HG03457 (cell line): ENCODE measurements at regions not wholly inside any gene's neighbourhood (a gene's known extent, or its start where the extent isn't known, plus 50 kb on each side); places are given as distances from the start of the nearest gene placed in this dataset.
"Not testable (repeated sequence)": the region's sequence is repeated elsewhere in the genome, so short reads cannot be mapped to it uniquely, and the experiment has no call there.

Experiments used
- ATAC-seq: cut with Tn5 transposase; IDR thresholded peaks from one replicate; pipeline ENCODE4 v1.9.1; 2021; ENCODE audit warnings: moderate number of reproducible peaks; ENCODE audit not compliant: unreplicated experiment

DNA sequence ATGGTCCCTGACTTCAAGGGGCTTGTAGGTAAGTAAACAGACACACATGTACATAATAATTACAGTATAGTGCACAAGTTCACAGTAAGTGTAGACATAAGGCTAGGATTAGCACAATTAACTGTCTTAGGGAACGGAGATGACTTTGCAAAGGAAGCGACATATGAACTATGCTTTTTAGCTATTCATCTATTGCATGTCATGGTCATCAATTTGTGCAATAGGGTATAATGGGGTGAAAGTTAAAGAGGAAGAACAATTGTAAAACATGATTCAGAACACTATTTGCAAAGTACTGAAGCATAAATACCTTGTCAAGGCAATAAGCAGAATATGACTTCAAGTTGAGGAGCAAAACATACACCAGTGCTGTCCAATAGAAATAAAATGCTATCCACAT is 112.3 kb upstream of the SLC8A1 start:
- ATAC-seq, result no peak

DNA sequence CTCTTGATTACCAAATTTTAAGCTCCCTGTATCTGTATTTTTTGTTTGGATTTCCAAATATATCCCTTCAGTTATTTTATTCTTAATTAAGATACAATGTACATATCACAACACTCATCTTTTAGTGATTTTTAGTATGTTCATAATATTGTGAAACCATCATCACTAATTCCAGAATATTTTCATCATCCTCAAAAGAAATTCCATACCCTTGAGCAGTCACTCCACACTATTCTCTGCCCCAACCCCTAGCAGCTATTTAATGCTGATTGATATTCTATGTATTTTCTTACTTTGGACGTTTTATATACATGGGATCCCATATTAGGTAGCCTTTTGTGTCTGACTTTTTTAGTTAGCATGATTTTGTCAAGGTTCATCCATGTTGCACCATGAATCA is 127.4 kb upstream of the SLC8A1 start:
- ATAC-seq, result no peak

GRCh38 chr2:40584432-40584831 is 132.5 kb upstream of the SLC8A1 start:
- ATAC-seq, result no peak

GRCh38 chr2:40591774-40592173 is 139.9 kb upstream of the SLC8A1 start:
- ATAC-seq, result no peak

GRCh38 chr2:40592218-40592617 is 140.3 kb upstream of the SLC8A1 start:
- no peak for ATAC-seq

GRCh38 chr2:40606862-40607261 is 155.0 kb upstream of the SLC8A1 start:
- ATAC-seq, result no peak

DNA sequence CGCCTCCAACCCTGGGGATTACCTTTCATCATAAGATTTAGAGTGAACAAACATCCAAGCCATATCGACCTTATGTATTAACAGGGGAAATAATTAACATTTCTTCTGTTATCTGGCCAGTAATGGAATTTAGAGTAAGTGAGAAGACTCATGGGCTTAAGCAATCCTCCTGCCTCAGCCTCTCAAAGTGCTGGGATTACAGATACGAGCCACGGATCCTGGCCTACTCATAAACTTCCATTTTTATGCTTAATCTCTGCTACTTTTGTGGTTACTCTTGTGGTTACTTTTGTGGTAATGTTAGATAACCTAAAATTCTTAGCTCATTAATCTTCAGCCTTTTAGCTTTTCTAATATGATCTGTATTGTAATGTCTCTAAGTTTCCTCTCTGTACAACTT is 159.3 kb upstream of the SLC8A1 start:
- no peak for ATAC-seq

GRCh38 chr2:40625849-40626248 is 174.0 kb upstream of the SLC8A1 start:
- no peak for ATAC-seq

- no peak for ATAC-seq
Measured at GRCh38 chr2:40628556-40628955, 176.7 kb upstream of the SLC8A1 start.

GRCh38 chr2:40629768-40630434 is 178.0 kb upstream of the SLC8A1 start:
- ATAC-seq, result no peak

- ATAC-seq, result no peak
Measured at GRCh38 chr2:40639320-40639719, 187.4 kb upstream of the SLC8A1 start.

DNA sequence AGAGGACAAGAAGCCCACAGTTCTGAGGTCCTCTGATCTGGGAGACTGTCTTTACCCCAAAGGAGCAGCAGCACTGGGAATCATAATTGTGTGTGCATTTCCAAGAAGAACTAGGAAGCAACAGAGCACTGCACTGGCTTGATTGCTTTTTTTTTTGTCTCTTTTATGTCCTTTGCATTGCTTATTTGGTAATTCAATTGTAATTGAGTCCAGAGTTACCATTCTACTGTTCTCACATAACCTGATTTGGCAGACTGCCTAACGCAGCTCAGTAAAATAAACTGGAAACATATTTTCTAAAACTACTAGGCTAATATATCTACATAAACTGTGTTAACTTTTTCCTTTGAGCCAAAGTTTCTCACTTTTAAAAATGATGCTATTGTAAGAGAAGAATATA is 190.3 kb upstream of the SLC8A1 start:
- no peak for ATAC-seq

DNA sequence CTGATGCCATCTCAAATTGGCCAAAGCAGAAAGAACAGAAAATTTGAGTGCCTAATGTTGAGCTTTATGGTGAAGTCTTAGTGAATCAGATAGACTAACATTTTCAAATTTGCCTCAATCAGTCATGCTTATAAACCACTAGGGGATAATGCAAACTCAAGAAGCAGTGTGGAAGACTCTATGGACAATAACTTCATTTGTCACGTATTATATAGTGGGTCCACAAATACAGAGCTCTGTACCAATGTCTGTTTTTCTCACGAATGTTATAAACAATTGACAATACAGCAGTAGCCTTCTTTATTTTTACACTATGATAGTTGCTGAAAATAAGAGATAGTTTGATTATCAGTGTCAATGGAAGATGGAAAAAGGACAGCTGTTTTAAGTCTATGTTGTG is 190.8 kb upstream of the SLC8A1 start:
- no peak for ATAC-seq

- no peak for ATAC-seq
Measured at GRCh38 chr2:40646642-40647041, 194.8 kb upstream of the SLC8A1 start.

- ATAC-seq, result no peak
Measured at GRCh38 chr2:40652155-40652554, 200.3 kb upstream of the SLC8A1 start.

GRCh38 chr2:40653829-40654228 is 201.9 kb upstream of the SLC8A1 start:
- ATAC-seq, result no peak

GRCh38 chr2:40654346-40654745 is 202.5 kb upstream of the SLC8A1 start:
- ATAC-seq, result no peak

- ATAC-seq, result no peak
Measured at GRCh38 chr2:40658941-40659340, 207.1 kb upstream of the SLC8A1 start.

DNA sequence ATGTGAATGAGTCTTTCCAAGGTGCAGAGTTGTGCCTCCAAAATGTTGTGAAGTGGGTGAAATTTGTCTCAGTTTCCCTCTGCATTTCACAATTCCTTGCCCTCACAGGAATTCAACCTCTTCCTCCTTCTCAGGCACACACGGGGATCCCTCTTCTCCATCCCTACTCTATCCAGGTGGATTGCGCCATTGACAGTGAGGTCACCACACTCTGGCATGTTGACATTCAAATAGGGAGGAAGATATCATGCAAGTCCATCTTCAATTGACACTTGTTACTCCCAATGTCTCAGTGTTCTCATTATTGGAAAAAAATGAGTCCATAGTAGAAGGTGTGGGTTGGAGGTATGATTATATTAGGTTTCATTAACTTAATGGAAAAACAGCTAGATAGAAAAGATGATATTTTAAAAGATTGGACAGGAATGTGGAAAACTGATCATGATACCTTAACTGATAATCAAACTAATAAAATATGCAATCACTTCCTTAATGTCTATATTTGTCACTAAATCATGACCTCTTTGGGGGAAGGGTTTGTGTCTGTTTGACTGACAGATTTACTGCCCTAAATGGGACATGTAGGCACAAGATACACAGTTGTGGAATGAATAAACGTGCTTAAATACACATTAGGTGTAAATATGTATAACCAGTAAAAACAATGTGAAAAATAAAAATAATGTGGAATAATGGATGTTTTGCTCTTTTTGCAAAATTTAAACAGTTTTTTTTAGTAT is 213.8 kb upstream of the SLC8A1 start:
- ATAC-seq, result no peak

- no peak for ATAC-seq
Measured at GRCh38 chr2:40666398-40666797, 214.5 kb upstream of the SLC8A1 start.

DNA sequence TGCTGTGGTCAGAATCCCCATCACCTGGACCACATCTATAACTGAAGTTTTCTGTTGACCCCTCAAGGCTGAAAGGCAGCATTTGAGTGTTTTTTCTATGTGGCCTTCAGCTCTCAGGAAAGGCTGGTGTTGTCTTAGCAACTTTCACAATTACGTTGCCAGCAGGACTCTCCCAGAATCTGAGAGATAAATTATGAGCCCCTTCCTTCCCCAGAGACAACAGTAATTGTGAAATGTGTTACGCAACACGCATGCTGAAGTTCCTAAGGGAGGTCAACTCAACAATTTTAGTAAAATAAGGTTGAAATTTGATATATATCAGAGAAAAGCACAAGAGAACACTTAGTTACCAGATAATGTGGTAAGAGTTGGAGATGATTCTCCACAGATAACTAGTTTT is 216.5 kb upstream of the SLC8A1 start:
- no peak for ATAC-seq

- ATAC-seq, result not testable (repeated sequence)
Measured at GRCh38 chr2:40676134-40676790, 224.4 kb upstream of the SLC8A1 start.
